Thoracic aorta (tissue), 2 donors: ENCODE measurements at regions not wholly inside any gene's neighbourhood (a gene's known extent, or its start where the extent isn't known, plus 50 kb on each side); places are given as distances from the start of the nearest gene placed in this dataset.

ENCODE experiments used
- ATAC-seq: fragments of 150-250 bp; one replicate; pipeline ENCODE4 v1.8.0; 2017; ENCODE audit warnings: low read depth; ENCODE audit not compliant: insufficient number of reproducible peaks, low FRiP score
- DNase-seq: peaks from one replicate; pipeline ENCODE4 v3.0.0-alpha.2; 2020; ENCODE audit warnings: low spot score
- H3K27ac ChIP-seq, 2 donors: fragments of 200-600 bp; sonication (generic); 1 replicate in 1 of 2; 2 replicates in 1 of 2; pipeline ENCODE4 v1.5.1; 2016; ENCODE audit warnings: mild to moderate bottlenecking in 2 of 2, moderate library complexity in 2 of 2
- H3K27me3 ChIP-seq: fragments of 200-600 bp; sonication (generic); replicated peaks from 2 replicates; pipeline ENCODE4 v1.6.0; 2016; ENCODE audit warnings: mild to moderate bottlenecking; ENCODE audit not compliant: insufficient read depth
- H3K36me3 ChIP-seq: fragments of 200-600 bp; sonication (generic); one replicate; pipeline ENCODE4 v1.5.1; 2016
- H3K4me1 ChIP-seq, 2 donors: fragments of 200-600 bp; sonication (generic); 1 replicate in 1 of 2; 2 replicates in 1 of 2; pipeline versions ENCODE4 v1.5.1 to v1.6.0; 2016; ENCODE audit warnings: low read depth in 2 of 2, mild to moderate bottlenecking in 1 of 2; ENCODE audit not compliant: control insufficient read depth in 1 of 2
- H3K4me3 ChIP-seq: fragments of 200-600 bp; sonication (generic); 2 replicates; pipeline ENCODE4 v1.5.1; 2016; ENCODE audit warnings: mild to moderate bottlenecking
- H3K9me3 ChIP-seq: fragments of 200-600 bp; sonication (generic); 2 replicates; pipeline ENCODE4 v1.5.1; 2016
- CTCF ChIP-seq: fragments of 200-600 bp; sonication (generic); IDR thresholded peaks from one replicate; pipeline ENCODE4 v1.5.1; 2019; ENCODE audit warnings: antibody characterized with exemption

GRCh38 chr5:60362158-60362557 lies 337.8 kb downstream of the DEPDC1B start:
- Histone ChIP-seq H3K36me3 (no peaks in the 10 kb centered on the region), H3K27ac (no peak overlapping the region), H3K4me1 (peaks cover 2 to 20% of the 10 kb centered on the region in 2 donors), H3K27me3 (no peaks in the 10 kb centered on the region), H3K9me3 (no peaks in the 10 kb centered on the region), H3K4me3 (no peak overlapping the region)
- ATAC-seq (no peak), DNase-seq (no peak)
- TF ChIP-seq CTCF, result no peak

DNA sequence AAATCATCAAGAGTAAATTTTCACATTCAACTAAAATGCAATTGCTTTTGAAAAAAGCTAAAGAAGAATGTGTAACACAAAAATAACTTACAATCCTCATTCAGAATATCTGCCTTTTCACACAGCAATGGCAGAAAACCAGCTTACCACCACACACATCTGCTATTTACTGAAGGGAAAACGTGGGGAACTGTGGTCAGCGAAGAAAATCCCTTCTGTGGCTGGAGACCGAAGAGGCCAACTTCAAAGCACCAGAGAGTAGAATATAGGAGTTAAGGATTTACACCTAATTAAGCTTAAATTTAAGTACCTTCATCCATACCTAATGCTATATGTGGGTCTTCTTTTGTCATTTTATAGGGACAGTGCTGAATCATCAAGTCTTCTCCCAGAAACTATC lies 339.6 kb downstream of the DEPDC1B start:
- no peaks in the 10 kb centered on the region for H3K36me3 ChIP-seq
- TF ChIP-seq CTCF, result no peak
- H3K4me1 ChIP-seq, result peaks cover 0 to 16% of the 10 kb centered on the region in 2 donors
- no peaks in the 10 kb centered on the region for H3K9me3 ChIP-seq
- no peaks in the 10 kb centered on the region for H3K27me3 ChIP-seq
- no peak overlapping the region for H3K4me3 ChIP-seq
- no peak overlapping the region for H3K27ac ChIP-seq
- ATAC-seq (no peak), DNase-seq (no peak)

DNA sequence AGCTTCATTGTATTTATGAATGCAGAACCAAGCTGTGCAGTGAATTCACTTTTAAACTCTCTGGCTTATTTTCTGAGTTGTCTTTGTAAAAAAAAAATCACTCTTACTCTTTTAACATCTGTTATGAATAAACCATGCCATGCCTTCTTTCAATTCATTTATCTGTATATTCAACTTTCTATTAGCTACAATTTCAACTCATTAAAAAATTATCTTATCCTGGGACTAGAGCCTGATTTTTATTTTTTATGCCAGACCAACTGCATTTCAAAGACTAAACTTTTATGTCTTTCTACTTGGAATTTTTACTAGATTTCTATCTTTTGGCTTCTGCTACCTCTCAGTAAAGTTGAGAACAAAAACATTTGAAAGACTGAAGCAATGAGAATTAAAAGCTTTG lies 342.7 kb downstream of the DEPDC1B start:
- no peak for TF ChIP-seq CTCF
- ATAC-seq (no peak), DNase-seq (no peak)
- no peaks in the 10 kb centered on the region for H3K27me3 ChIP-seq
- H3K4me3 ChIP-seq, result no peak overlapping the region
- H3K4me1 ChIP-seq, result peaks cover 0 to 32% of the 10 kb centered on the region in 2 donors
- H3K9me3 ChIP-seq, result no peaks in the 10 kb centered on the region
- no peaks in the 10 kb centered on the region for H3K36me3 ChIP-seq
- H3K27ac ChIP-seq, result no peak overlapping the region

- H3K27me3 ChIP-seq, result no peaks in the 10 kb centered on the region
- no peak overlapping the region for H3K4me3 ChIP-seq
- H3K9me3 ChIP-seq, result no peaks in the 10 kb centered on the region
- H3K27ac ChIP-seq, result peak overlapping the region in 1 of 2 donors; percentile 8
- peaks cover 0 to 32% of the 10 kb centered on the region in 2 donors for H3K4me1 ChIP-seq
- DNase-seq, result no peak
- no peak for ATAC-seq
- H3K36me3 ChIP-seq, result no peaks in the 10 kb centered on the region
- TF ChIP-seq CTCF, result no peak
Measured at GRCh38 chr5:60356745-60357144, 343.2 kb downstream of the DEPDC1B start.

- TF ChIP-seq CTCF, result no peak
- no peak overlapping the region for H3K4me3 ChIP-seq
- H3K9me3 ChIP-seq, result no peaks in the 10 kb centered on the region
- DNase-seq (no peak), ATAC-seq (no peak)
- H3K36me3 ChIP-seq, result no peaks in the 10 kb centered on the region
- peaks cover 0 to 36% of the 10 kb centered on the region in 2 donors for H3K4me1 ChIP-seq
- H3K27me3 ChIP-seq, result no peaks in the 10 kb centered on the region
- H3K27ac ChIP-seq, result no peak overlapping the region
Measured at GRCh38 chr5:60355181-60355580, 344.8 kb downstream of the DEPDC1B start.
